Activated T-cell treated with anti-CD3 and anti-CD28 coated beads for 4 hours (primary cell): ENCODE measurements at regions not wholly inside any gene's neighbourhood (a gene's known extent, or its start where the extent isn't known, plus 50 kb on each side); places are given as distances from the start of the nearest gene placed in this dataset.

Source experiments
- DNase-seq: peaks from one replicate; pipeline ENCODE4 v3.0.0-alpha.2; 2020

DNA sequence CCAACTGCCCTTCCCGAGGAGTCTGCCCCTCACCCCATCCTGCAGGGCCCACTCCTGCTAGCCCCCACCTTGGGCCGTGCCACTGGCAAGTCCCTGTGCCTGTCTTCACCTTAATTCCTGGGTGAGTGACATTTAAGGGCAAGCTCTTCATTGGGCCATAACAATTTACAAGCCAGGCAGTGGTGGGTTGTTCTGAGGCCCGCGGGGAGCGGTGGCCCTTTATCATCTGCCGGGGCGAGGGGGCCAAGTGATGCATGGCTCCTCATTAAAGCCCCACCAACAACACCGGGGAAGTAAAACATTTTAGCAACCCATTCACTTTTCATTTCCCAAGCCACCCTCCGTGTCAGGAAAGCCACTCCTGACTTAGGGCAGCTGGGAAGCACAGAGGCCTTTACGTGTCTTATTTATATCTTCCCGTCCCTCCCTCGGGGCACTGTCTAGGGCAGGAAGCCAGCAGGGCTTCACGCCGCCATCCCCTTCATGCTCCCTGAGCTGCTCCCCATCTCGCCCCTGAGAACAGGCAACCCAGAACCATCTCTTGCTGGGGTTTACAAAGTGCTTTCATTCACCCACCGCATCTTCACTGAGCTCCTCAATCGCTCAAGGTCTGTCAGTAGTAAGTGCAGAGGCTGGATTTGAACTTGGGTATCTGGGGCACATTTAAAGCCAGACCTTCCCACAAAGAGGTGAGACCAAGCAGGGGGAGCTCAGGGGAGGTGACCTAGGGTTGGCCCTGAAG lies 55.5 kb upstream of the CCDC167 start:
- DNase-seq: no peak

GRCh38 chr6:37554480-37554819 lies 54.8 kb upstream of the CCDC167 start:
- no peak for DNase-seq

DNA sequence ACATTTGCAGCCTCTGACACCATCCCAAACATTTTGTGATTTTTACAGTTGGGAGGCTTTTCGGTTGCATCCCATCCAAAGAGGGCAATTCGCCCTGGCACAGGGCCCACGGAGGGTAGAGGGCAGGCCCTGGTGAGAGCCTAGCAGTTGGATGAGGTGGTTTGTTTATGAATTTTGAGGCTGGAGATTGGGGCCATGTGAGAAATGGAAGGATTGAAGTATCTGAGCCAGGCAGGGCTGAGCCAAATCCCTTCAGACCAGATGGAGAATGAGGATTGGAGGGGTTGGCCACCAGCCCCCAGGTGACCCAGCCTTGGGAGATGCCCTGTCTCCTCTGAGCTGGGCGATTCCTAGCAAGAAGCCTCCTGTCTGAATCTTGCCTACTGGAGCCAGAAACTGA lies 52.6 kb upstream of the CCDC167 start:
- no peak for DNase-seq

- DNase-seq: no peak
These were observed 52.2 kb upstream of the CCDC167 start for GRCh38 chr6:37551867-37552266.

- DNase-seq: no peak
These were observed 51.8 kb upstream of the CCDC167 start for GRCh38 chr6:37551446-37551845.

DNA sequence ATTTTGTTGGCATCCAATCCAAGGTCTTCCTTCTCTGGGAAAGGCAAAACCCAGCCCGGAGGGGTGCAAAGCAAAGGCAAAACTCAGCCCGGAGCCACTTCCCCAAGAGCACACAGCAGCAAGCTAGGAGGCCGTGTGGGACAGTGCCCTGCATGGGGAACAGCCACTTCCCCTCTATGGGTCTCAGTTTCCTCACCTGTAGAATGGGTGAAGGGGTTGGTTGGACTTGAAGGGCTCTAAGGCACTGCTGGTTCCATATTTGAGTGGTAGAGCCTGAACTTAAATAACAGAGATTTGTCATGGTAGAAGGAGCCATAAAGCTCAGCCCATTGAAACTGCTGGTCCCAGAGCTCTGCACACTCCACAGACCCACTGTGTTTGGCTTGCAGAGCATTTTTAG lies 51.3 kb upstream of the CCDC167 start:
- no peak for DNase-seq

GRCh38 chr6:37550191-37550831 lies 50.6 kb upstream of the CCDC167 start:
- no peak for DNase-seq

- no peak for DNase-seq
These were observed 49.9 kb upstream of the CCDC167 start for GRCh38 chr6:37549558-37549957.
